ENCODE measurements at regions not wholly inside any gene's neighbourhood (a gene's known extent, or its start where the extent isn't known, plus 50 kb on each side); places are given as distances from the start of the nearest gene placed in this dataset.
A peak's percentile ranks its signal among the peaks of the same experiment; 100 is the strongest.

DNA sequence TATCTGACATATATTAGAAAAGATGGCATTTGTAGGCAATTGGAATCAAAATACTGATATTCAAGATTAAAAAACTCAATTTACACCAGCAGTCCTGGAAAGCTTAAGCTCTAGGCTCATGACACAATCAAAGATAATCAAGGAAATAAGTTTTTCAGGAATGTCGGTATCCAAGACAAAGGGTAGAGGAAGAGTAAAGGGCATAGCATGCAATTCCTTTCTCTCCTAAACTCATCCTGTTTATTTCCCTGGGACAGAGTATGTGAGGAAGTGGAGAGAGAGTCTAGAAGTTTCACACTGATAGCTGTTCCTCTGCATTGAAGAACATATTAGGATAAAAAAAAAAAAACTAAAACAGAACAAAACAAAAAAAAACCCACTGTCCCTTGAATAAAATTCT lies 2452.1 kb downstream of the PCDH9 start:
- DNase-seq (ENCODE audit: extremely low spot score): no peak
- POLR2A ChIA-PET: no interaction called here
- CTCF ChIA-PET: no interaction called here

DNA sequence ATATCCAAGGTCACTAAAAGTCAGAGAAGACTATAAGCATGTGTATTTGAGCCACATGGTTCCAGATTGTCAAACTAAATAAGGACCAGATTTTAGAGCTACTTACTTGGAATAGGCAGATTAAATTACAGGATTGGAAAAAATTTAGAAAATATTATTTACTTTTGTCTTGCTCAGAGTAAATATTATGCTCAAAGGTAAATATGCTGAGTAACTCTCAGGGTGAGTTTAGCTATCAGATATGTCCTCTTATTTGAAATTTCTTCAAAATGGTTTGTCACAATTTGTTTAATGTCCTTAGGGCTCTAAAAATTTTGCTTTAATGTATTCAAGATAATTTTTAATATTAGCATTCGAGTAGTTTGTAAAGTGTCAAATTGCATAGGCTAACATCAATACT lies 2455.2 kb downstream of the PCDH9 start:
- CTCF ChIA-PET: interaction anchor here (0.6 kb wide), 1 partner anchor 40 kb away, joined by 4 read pairs; no protein-coding TSS in a partner anchor
- no peak for DNase-seq (ENCODE audit: extremely low spot score)
- POLR2A ChIA-PET: no interaction called here
- TF ChIP-seq L3MBTL2 (conservative IDR thresholded peaks at IDR 0.05) (no peak), SP1 (IDR thresholded peaks at IDR 0.05) (no peak), BHLHE40 (IDR thresholded peaks at IDR 0.05; ENCODE audit: borderline replicate concordance) (no peak), ARNT (IDR thresholded peaks at IDR 0.05) (no peak), LEF1 (IDR thresholded peaks at IDR 0.05; ENCODE audit: borderline replicate concordance) (no peak), HDGF (IDR thresholded peaks at IDR 0.05; ENCODE audit: borderline replicate concordance) (no peak), CTBP1 (IDR thresholded peaks at IDR 0.05; ENCODE audit: borderline replicate concordance) (no peak), ZNF384 (IDR thresholded peaks at IDR 0.05) (no peak), TARDBP (IDR thresholded peaks at IDR 0.05) (no peak), NFRKB (IDR thresholded peaks at IDR 0.05) (no peak), ELF4 (IDR thresholded peaks at IDR 0.05) (no peak), FOXK2 (IDR thresholded peaks at IDR 0.05) (no peak), FOXA1 (IDR thresholded peaks at IDR 0.05) (no peak), SUZ12 (IDR thresholded peaks at IDR 0.05) (no peak)
- TF ChIP-seq, protein P1, sequence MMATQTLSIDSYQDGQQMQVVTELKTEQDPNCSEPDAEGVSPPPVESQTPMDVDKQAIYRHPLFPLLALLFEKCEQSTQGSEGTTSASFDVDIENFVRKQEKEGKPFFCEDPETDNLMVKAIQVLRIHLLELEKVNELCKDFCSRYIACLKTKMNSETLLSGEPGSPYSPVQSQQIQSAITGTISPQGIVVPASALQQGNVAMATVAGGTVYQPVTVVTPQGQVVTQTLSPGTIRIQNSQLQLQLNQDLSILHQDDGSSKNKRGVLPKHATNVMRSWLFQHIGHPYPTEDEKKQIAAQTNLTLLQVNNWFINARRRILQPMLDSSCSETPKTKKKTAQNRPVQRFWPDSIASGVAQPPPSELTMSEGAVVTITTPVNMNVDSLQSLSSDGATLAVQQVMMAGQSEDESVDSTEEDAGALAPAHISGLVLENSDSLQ (IDR thresholded peaks at IDR 0.05): no peak

More for the DNA sequence above, 2452.1 kb downstream of the PCDH9 start:
- no peak for TF ChIP-seq L3MBTL2 (conservative IDR thresholded peaks at IDR 0.05)
- no peak for TF ChIP-seq TARDBP (IDR thresholded peaks at IDR 0.05)
- TF ChIP-seq BHLHE40 (IDR thresholded peaks at IDR 0.05; ENCODE audit: borderline replicate concordance): no peak
- no peak for TF ChIP-seq FOXM1 (IDR thresholded peaks at IDR 0.05; ENCODE audit: borderline replicate concordance)
- TF ChIP-seq ZNF384 (IDR thresholded peaks at IDR 0.05): no peak
- no peak for TF ChIP-seq CTBP1 (IDR thresholded peaks at IDR 0.05; ENCODE audit: borderline replicate concordance)
- no peak; the same call in 1 of the 2 replicates for TF ChIP-seq FOXA1 (IDR thresholded peaks at IDR 0.05)

DNA sequence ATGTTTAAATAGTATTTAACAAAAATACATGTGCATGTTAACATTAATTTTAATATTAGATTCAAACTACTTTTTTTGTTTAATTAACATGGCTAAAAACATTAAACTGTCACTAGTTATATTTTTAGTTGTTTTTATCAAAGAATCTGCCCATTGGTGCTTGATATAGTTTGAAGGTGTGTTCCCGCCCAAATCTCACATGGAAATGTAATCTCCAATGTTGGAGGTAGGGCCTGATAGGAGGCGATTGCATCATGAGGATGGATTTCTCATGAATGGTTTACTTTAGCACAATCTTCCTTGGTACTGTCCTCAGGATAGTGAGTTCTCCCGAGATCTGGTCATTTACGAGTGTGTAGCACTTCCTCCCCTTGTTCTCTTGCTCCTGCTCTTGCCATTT lies 2459.4 kb downstream of the PCDH9 start:
- no peak for DNase-seq (ENCODE audit: extremely low spot score)
- ChIA-PET CTCF (no interaction called here), POLR2A (no interaction called here)
- TF ChIP-seq, protein P1 (IDR thresholded peaks at IDR 0.05): no peak
- TF ChIP-seq SUZ12 (IDR thresholded peaks at IDR 0.05) (no peak), L3MBTL2 (conservative IDR thresholded peaks at IDR 0.05) (peak; percentile 81), TARDBP (IDR thresholded peaks at IDR 0.05) (no peak)

DNA sequence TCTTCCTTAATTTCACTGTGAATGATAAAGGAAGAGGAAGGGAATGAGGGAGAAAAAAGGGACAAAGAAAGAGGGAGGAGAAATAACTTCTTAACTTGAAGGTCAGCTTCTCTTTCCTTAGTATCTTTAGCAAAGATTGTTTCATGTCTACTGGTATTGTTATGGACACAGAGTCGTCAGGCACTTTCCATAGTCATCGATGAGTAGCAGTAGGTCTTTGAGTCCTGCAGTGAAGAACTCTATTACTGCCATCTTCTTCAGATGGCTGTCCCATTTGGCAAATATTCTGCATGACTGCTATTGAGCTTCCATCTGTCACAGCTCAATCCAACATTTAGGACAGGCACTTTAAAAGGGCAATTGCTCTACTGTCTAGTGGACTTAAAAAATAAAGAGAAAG lies 2463.1 kb downstream of the PCDH9 start:
- no peak for DNase-seq (ENCODE audit: extremely low spot score)
- POLR2A ChIA-PET: no interaction called here
- TF ChIP-seq BHLHE40 (IDR thresholded peaks at IDR 0.05; ENCODE audit: borderline replicate concordance) (no peak), ZNF384 (IDR thresholded peaks at IDR 0.05) (no peak), HDGF (IDR thresholded peaks at IDR 0.05; ENCODE audit: borderline replicate concordance) (no peak), NFRKB (IDR thresholded peaks at IDR 0.05) (no peak), SP1 (IDR thresholded peaks at IDR 0.05) (no peak), LEF1 (IDR thresholded peaks at IDR 0.05; ENCODE audit: borderline replicate concordance) (no peak)
- TF ChIP-seq, protein P1 (IDR thresholded peaks at IDR 0.05): no peak
- CTCF ChIA-PET: no interaction called here

DNA sequence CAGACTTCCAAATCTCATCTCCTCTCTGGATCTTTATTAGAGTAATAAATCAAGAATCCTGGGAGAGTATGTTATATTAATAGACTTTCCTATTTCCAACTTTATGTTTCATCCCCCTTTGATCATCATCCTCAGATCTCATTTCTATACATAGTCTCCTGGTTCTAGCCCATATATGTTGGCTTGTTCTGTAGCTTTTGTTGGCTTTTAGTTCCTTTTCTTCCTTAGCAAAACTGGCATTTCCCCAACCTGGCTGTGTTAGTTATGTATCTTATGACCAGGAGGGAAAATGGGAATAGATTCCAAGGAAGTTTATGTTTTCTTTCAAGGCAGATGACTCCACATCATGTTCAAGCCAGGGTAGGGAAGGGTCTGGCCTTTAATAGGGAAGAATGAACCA lies 2464.5 kb downstream of the PCDH9 start:
- POLR2A ChIA-PET: no interaction called here
- CTCF ChIA-PET: no interaction called here

DNA sequence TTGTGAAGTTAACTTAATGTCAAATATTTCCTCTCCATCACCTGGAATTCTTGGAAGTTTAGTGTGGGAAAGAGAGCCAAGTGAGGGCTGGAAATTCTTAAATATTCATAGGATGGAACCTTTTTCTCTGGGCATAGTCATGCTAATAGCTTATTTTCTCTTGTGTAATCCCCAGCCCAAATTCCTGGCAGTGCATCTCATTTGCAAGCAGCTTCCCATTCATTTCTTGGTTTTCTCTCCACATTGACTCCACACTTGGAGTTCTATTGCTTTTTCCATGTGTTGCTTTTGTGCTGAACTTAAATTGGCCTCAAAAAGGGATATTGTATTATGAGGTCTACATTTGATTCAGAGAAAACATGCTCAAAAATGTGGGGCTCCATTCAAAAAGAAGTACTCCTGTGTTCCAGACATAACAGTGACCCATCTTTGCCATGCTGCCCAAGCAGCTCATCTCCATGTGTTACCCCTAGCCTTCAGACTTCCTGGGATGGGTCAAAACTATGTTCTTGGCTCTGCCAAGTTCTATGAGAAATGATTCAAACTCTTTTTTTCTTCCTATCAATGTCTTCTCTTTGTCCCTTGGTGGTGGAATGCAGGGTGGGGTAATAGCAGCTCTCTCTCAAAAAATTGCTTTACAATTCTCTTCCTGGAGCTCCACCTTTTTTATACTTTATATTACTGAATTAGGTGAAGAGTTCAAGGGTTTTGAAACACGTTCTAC lies 2471.5 kb downstream of the PCDH9 start:
- ChIA-PET CTCF (no interaction called here), POLR2A (no interaction called here)
- DNase-seq (ENCODE audit: extremely low spot score): no peak
- TF ChIP-seq CTBP1 (IDR thresholded peaks at IDR 0.05; ENCODE audit: borderline replicate concordance) (no peak), TARDBP (IDR thresholded peaks at IDR 0.05) (no peak), ELF4 (IDR thresholded peaks at IDR 0.05) (no peak)

More for the DNA sequence above, 2464.5 kb downstream of the PCDH9 start:
- TF ChIP-seq TARDBP (IDR thresholded peaks at IDR 0.05) (no peak), SP1 (IDR thresholded peaks at IDR 0.05) (no peak)
- DNase-seq (ENCODE audit: extremely low spot score): no peak

DNA sequence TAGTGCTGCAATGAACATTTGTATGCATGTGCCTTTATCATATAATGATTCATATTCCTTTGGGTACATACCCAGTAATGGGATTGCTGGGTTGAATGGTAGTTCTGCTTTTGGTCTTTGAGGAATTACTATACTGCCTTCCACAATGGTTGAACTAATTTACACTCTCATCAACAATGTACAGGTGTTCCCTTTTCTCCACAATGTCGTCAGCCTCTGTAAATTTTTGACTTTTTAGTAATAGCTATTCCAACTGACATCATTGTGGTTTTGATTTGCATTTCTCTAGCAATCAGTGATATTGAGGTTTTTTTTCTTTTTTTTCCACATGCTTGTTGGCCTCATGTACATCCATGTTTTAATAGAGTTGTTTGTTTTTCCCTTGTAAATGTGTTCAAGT lies 2473.5 kb downstream of the PCDH9 start:
- TF ChIP-seq FOXK2 (IDR thresholded peaks at IDR 0.05): no peak
- TF ChIP-seq TARDBP (IDR thresholded peaks at IDR 0.05): no peak
- TF ChIP-seq FOXM1 (IDR thresholded peaks at IDR 0.05; ENCODE audit: borderline replicate concordance): no peak
- no peak for TF ChIP-seq ARNT (IDR thresholded peaks at IDR 0.05)
- no peak for TF ChIP-seq ZNF384 (IDR thresholded peaks at IDR 0.05)
- TF ChIP-seq NFRKB (IDR thresholded peaks at IDR 0.05): no peak
- no peak for TF ChIP-seq ELF4 (IDR thresholded peaks at IDR 0.05)
- no peak for TF ChIP-seq BHLHE40 (IDR thresholded peaks at IDR 0.05; ENCODE audit: borderline replicate concordance)
- TF ChIP-seq SUZ12 (IDR thresholded peaks at IDR 0.05): no peak
- CTCF ChIA-PET: no interaction called here
- DNase-seq (ENCODE audit: extremely low spot score): no peak
- POLR2A ChIA-PET: no interaction called here

All from HEK293T (cell line).